ENCODE measurements at regions not wholly inside any gene's neighbourhood (a gene's known extent, or its start where the extent isn't known, plus 50 kb on each side); places are given as distances from the start of the nearest gene placed in this dataset.

- TF ChIP-seq POLR2A (IDR thresholded peaks at IDR 0.05; ENCODE audit: low read depth) (no peak), CTCF (IDR thresholded peaks at IDR 0.05) (no peak)
These were observed 671.5 kb upstream of the TMEM132C start for GRCh38 chr12:127595506-127595905.
